Posterior vena cava (tissue), 2 donors: ENCODE measurements at regions not wholly inside any gene's neighbourhood (a gene's known extent, or its start where the extent isn't known, plus 50 kb on each side); places are given as distances from the start of the nearest gene placed in this dataset.
"Not testable (repeated sequence)": the region's sequence is repeated elsewhere in the genome, so short reads cannot be mapped to it uniquely, and the experiment has no call there.

Experiments used
- DNase-seq: peaks from one replicate; pipeline ENCODE4 v3.0.0-alpha.2; 2020; ENCODE audit warnings: low spot score
- intact Hi-C, 2 donors: fragments of 100-400 bp; cut with DNase I; formaldehyde crosslinking; loops; one replicate each; pipeline versions ENCODE4 v1.14.1 to v1.14.2; 2022 to 2023
- donor health status: DM: yes; HTN: yes; CAD: no.
- donor health status: DM: yes; HTN: yes; CAD: no.

DNA sequence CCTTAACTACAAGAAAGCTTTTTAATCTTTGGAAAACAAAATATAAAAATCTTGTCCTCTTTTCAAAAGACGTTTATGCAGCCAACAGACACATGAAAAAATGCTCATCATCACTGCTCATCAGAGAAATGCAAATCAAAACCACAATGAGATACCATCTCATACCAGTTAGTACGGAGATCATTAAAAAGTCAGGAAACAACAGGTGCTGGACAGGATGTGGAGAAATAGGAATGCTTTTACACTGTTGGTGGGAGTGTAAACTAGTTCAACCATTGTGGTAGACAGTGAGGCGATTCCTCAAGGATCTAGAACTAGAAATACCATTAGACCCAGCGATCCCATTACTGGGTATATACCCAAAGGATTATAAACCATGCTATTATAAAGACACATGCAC is 1255.0 kb downstream of the ROBO1 start:
- DNase-seq, intact Hi-C loops: not testable (repeated sequence)

DNA sequence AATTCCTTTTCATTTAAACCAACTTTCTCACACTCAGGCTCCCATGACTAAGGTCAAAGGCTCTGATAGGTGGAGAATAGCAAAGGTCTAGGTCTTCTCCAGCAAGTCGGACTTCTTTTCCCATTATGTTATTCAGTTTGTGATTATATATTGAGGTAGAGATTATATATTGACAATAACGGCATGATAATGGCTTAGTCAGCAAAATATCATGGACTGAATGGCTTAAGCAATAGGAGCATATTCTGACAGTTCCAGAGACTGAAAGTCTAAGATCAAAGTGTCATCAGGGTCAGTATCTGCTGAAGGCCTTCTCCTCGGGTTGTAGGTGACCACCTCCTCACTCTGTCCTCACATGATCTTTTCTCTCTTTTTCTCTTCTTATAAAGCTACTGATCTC is 1251.4 kb downstream of the ROBO1 start:
- no peak for DNase-seq
- intact Hi-C loops, result no loop called here

DNA sequence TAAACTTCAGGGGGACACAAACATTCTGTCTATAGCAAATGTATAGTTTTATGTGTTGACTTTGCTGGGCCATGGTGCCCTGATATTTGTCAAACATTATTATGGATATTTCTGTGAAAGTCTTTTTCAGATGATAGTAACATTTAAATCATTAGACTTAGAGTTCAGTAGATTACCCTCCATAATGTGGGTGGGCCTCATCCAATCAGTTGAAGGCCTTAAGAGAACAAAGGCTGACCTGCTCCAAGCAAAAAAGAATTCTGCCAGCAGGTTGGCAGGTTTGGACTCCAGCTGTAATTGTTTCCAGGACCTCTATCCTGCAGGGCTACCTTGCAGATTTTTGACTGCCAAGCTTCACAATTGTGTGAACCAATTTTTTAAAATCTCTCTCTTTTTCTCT is 1250.9 kb downstream of the ROBO1 start:
- DNase-seq, result no peak
- intact Hi-C loops, result no loop called here

- intact Hi-C loops, result no loop called here
- no peak for DNase-seq
Observed at GRCh38 chr3:78517965-78518364, 1249.8 kb downstream of the ROBO1 start.

DNA sequence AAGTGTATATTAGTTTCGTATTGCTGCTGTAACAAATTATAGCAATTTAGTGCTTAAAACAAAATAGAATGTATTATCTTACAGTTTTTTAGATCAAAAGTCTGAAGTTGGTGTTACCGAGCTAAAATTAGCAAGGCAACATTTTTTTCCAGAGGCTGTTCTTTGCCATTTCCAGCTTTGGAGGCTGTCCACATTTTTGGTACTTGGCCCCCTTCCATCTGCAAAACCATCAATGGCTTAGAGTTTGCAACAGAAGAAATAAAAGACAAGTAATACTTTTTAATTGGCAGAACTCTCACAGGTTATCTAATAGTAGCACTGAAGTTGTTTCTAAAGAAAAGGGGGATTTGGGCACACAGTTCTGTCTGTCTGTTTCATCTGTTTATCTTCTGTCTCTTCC is 1248.5 kb downstream of the ROBO1 start:
- intact Hi-C loops, result no loop called here
- no peak for DNase-seq

- intact Hi-C loops, result no loop called here
Observed at GRCh38 chr3:78529601-78530000, 1238.2 kb downstream of the ROBO1 start.

DNA sequence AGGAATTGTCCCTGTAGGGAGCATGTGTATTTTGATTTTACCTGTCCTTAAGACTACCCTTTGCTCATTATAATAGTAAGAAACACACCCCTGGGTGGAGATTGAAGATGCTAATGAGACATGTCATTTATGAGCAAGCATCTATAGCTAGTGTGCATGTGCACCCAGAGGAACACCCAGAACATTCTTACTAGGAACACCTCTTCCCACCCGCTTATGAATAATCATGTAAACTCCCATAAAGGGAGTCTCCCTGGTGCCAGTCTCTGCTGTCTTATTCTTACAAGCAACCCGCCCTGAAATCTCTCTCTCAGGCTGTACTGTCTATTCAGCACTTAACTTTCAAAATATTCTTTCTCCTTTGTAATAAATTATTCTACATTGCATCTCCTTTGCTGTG is 1227.3 kb downstream of the ROBO1 start:
- no peak for DNase-seq
- intact Hi-C loops, result no loop called here

More at GRCh38 chr3:78529601-78530000, 1238.2 kb downstream of the ROBO1 start:
- DNase-seq, result no peak

GRCh38 chr3:78545827-78546226 is 1222.0 kb downstream of the ROBO1 start:
- intact Hi-C loops, result no loop called here
- DNase-seq, result no peak
